Breast epithelium (tissue), 3 donors: ENCODE measurements at regions not wholly inside any gene's neighbourhood (a gene's known extent, or its start where the extent isn't known, plus 50 kb on each side); places are given as distances from the start of the nearest gene placed in this dataset.

Source experiments
- CTCF ChIP-seq, 3 donors: fragments of 450-650 bp; IDR thresholded peaks; one replicate each; pipeline ENCODE4 v1.5.1; 2016 to 2017; ENCODE audit warnings: antibody characterized with exemption in 3 of 3, mild to moderate bottlenecking in 3 of 3, moderate library complexity in 3 of 3
- POLR2A ChIP-seq: fragments of 450-650 bp; IDR thresholded peaks from one replicate; pipeline ENCODE4 v1.6.1; 2016; ENCODE audit warnings: antibody characterized with exemption, mild to moderate bottlenecking, moderate library complexity

- TF ChIP-seq CTCF (IDR thresholded peaks at IDR 0.05) = no peak
- TF ChIP-seq POLR2A = no peak
Measured at GRCh38 chr5:112671687-112672086, 66.0 kb upstream of the APC start.
